ENCODE measurements at regions not wholly inside any gene's neighbourhood (a gene's known extent, or its start where the extent isn't known, plus 50 kb on each side); places are given as distances from the start of the nearest gene placed in this dataset.
"Not testable (repeated sequence)": the region's sequence is repeated elsewhere in the genome, so short reads cannot be mapped to it uniquely, and the experiment has no call there.

DNA sequence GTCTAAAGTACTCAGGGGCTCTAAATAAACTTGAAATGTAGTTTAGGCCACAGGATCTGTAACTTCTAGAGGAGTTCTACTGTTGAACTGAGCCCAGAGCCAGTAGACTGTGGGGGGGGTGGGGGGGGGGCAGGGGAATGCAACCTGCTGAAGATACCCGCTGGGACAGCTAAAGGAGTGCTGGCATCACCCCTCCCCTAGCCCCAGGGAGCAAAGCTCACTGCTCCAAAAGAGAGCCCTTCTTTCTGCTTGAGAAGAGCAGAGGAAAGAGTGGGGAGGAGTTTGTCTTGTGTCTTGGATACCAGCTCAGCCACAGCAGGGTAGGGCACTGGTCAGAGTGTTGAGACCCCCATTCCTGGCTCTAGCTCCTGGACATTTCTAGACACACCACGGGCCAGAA is 414.0 kb upstream of the KLHL29 start:
- no peak for DNase-seq (ENCODE audit: low spot score)

DNA sequence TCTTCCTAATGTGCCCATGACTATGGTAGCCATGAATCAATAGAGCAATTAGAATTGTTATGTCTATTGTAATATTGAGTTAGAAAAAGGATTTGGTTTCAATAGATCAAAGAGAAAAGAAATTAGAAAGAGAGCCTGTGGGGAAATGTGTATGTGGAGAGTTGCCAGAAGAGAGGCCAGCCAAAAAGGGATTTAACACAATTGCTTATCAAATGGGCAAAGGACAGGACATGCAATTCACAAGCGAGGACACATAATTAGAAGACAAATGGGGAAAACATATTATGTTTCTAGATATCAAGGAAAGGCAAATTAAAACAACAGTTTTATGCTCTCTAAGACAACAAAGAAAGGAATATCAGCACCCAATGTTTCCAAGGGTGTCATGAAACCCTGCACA is 403.2 kb upstream of the KLHL29 start:
- DNase-seq (ENCODE audit: low spot score), result no peak

DNA sequence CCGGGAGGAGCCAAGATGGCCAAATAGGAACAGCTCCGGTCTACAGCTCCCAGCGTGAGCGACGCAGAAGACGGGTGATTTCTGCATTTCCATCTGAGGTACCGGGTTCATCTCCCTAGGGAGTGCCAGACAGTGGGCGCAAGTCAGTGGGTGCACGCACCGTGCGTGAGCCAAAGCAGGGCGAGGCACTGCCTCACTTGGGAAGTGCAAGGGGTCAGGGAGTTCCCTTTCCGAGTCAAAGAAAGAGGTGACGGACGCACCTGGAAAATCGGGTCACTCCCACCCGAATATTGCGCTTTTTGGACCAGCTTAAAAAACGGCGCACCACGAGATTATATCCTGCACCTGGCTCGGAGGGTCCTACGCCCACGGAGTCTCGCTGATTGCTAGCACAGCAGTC is 400.8 kb upstream of the KLHL29 start:
- DNase-seq (ENCODE audit: low spot score), result not testable (repeated sequence)

DNA sequence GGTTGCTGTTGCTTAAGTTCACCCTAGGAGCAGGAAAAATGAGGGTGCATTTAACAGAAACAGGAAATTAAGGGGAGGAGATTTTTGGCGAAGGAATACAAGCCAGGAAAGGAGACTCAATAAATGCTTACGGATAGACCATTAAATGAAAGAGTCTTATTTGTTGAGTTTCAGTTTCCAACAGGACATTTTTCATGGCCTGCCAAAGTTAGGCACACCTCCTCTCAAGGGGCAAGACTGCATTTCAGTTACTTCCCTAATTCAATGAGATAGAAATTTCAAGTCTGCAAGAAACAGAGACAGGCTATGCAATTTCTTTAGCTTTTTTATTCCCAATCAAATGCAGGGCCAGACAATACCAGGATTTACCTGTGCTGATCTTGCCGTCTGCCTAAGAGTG is 394.7 kb upstream of the KLHL29 start:
- no peak for DNase-seq (ENCODE audit: low spot score)

DNA sequence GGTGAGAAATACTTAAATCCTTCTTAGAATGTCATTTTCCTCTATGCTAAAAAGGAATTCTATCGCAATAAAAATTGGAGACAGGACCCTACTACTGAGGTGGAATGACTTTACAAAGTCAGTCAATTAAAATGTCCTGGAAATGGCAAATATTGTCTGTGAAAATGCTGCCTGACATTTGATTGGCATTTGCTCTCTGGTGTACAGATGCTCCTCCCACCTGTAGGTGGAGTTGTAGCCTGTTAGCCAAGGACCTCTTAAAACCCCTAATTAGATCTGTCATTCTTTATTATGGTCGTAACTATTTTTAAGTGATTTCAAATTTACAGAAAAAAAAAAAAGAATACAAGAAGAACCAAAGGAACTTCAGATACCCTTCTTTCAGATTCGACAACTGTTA is 393.1 kb upstream of the KLHL29 start:
- DNase-seq (ENCODE audit: low spot score), result no peak

DNA sequence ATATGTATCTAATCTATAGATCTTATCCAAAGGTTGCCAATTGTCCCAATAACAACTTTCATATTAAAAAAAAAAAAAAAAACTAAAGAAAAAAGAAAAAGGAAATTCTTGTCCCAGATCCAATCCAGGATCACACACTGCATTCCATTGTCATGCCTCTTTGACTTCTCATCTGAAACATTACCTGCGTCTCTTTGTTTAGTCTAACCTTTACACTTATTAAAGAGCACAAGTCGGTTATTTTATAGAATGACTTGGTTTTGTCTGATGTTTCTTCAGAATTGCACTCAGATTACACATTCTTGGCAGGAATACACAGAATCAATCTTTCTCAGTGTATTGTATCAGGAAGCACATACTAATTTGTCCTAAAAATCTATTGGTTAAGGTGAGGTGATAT is 392.5 kb upstream of the KLHL29 start:
- no peak for DNase-seq (ENCODE audit: low spot score)

DNA sequence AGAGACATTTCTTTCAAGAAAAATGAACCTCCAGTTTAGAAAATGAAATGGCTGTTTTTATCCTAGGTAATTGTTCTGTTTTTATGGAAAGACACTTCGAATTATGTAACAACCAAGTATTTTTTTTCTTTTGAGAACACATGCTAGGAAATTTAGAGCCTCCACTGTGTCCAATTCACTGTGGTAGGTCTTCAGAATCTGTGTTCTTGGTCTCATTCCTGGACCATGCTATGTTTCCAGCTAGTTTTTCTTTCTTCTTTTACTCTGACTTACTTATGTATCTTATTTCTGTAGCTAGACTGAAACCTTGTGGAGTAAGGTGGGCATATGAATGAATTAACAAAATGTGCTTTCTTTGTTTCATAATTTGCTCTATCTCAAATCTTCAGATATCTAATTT is 391.7 kb upstream of the KLHL29 start:
- no peak for DNase-seq (ENCODE audit: low spot score)

DNA sequence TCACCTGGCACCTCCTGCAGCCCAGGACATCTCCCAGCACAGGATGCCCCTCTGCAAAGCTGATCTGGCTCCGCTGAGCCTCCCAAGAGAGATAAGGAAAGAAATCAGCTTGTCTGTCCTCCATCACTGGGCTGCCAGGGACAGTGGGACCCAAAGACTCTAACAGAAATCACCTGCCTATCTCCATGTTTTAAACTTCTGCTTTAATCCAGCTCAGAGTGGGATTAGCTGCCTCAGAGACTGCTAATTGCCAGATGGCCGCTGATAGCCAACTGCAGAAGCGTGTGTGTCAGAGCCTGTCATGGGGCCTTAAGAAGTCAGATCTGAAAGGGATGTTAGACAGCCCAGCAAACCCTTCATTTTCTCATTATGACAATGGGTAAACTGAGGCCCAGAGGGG is 389.4 kb upstream of the KLHL29 start:
- DNase-seq (ENCODE audit: low spot score), result no peak

DNA sequence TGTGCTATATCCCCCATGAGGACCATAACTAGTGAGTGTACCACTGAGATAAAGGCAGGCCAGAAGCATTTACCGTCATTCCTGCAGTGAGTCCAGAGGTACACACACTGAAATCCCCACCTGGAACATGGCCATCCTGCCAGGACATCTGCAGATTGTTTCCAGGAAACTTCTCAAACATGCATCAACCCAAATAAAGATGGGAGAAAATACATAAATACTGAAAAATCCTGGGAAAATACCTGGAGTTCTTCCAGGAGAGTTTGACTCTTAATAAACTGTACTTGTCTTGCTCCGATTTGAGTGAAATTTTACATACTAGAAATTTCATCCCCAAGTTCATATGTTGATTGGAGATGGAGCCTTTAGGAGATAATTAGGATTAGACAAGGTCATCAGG is 388.1 kb upstream of the KLHL29 start:
- DNase-seq (ENCODE audit: low spot score), result no peak

DNA sequence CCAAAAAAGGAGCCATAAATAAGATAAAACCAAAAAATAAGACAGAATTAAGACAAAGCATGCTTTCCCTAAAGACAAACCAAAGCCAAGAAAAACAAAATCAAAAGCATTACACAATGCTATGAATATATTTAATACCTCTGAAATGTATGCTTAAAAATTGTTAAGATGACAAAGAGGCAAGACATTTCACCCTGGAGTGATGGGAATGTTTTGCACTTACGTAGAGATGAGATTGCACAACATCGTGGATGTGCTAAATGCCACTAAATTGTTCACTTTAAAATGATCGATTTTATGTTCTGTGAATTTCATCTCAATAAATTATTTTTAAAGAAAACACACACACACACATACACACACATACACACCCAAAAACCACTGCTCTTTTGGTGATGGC is 386.6 kb upstream of the KLHL29 start:
- no peak for DNase-seq (ENCODE audit: low spot score)

DNA sequence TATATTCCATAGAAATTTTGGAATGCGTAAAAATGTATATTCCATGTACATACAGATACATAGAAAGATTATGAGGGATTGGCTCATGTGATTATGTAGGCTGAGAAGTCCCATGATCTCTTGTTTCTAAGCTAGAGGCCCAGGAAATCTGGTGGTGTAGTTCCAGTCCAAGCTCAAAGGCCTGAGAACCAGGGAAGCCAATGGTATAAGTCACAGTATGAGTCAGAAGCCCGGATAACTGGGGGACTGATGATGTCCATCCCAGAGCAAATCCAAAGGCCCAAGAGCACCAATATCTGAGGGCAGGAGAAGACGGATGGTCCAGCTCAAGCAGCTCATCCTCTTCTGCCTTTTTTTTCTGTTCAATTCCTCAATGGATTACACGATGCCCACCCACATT is 385.0 kb upstream of the KLHL29 start:
- no peak for DNase-seq (ENCODE audit: low spot score)

DNA sequence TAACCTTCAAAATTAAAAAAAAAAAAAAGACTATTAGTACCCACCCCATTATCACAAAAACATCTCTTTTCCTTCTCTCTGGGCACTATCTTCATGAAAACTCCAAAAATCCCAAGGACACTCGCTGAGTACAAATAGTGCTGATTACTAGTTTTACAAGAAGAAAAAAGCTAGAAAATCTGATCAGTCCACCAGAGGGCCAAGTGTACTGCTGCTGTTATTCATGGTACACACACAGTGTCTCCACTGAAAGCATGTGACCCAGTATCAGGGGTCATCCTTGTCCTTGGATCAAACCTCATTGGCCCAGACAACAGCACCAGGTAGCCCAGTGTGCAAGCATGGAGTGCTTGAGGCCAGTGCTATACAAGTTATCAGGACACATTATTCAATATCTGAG is 382.7 kb upstream of the KLHL29 start:
- no peak for DNase-seq (ENCODE audit: low spot score)

DNA sequence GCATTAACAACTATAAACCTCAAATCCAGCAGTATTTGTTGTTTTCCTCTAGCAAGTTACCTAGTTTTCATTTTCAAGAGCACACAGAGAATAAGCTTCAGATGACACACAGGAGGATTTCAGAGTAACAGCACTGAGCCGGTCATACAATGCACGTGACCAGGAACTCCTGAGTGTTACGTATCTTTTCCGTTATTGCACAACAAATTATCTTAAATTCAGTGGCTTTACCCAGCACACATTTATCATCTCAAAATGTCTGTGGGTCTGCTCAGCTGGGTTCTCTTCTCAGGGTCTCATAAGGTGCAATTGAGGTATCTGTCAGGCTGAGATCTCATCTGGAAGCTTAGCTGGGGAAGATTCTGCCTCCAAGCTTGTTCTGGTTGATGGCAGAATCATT is 379.5 kb upstream of the KLHL29 start:
- no peak for DNase-seq (ENCODE audit: low spot score)

DNA sequence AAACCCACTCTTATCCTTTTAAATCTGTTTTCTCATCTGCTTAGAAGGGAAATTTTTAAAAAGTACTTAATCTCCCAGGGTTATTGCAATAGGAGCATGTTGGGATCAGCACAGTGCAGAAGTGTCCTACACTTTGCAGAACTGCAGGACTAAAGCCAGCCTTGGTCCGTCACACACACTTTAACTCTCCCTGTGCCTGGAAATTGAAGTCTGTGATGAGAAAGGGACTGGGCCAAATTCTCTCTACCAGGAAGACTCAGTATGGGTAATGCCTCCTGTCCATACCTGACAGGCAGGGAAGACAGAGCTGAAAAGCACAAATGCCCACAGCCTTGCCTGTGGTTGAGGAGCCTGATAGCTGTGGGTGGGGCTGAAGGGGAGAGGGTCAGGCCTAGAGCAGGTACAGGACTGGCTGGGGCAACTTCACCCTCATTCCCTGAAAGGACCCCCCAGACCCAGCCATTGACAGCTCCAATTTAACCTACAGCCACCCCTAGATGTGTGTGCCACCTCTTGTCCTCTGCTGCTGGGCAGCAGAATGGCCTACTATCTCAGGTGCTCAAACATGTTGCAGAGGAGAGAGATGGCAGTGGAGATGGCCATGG is 377.2 kb upstream of the KLHL29 start:
- DNase-seq (ENCODE audit: low spot score), result no peak

DNA sequence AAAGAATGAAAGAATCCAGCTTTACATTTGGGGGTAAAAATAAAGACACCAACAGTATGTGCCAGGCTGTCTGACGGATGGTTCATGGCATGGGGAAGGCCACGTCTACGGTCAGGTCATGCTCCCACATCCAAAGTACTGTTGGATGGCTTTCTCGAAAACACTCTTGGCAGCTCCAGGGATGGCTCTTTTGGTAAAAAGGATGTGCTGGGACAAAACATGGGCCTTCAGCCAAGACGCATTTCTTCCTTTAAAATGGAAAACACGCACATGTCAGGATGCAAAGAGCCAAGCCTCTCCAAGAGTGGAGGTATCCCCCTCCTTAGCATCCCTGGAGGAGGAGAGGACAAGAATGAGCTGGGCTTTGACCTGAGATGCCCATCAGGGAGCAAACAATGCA is 376.5 kb upstream of the KLHL29 start:
- DNase-seq (ENCODE audit: low spot score), result no peak

DNA sequence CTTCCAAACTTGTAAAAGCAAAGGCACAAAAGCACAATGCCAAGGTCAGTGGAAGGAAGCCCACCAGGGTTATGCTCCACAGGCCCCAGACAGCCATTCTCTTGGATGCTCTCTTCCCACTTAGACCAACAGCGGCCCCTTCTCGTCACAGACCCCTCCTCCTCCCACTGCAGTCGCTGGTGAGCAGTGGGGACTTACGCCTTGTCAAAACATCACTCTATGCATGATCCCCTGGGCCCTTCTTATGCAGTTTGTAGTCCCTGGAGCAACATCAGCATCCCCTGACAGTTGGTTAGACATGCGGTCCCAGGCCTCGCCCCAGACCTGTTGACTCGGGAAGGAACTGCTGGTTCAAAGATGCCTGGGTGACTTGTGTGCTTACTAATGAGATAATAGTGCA is 376.0 kb upstream of the KLHL29 start:
- DNase-seq (ENCODE audit: low spot score), result no peak

DNA sequence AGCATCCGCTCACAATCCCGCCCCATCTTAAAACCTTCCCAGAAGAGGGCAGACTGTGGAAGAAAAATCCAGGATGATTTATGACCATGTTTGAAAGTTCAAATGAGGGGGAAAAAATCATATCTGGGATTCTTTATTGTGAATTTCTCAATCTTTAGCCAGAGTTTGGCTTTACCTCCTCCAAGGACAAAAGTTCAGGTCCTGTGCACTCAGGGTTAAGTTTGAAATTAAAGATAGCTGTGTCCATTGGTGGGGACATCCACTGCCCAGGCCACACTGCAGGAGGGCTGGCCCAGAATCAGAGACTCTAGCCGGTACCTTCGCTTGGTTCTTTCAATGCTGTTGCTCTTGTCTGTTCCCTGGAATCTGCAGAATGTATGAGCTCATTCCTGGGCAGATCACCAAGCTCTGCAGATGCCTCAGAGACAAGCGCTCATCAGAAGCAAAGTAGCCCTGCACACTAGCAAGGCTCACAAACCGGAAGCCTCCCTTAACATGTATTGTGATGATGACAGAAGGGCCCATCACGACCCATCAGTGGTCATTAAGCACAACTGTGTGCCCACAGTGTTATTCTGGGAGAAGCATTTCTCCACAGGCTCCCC is 375.3 kb upstream of the KLHL29 start:
- DNase-seq (ENCODE audit: low spot score), result no peak

DNA sequence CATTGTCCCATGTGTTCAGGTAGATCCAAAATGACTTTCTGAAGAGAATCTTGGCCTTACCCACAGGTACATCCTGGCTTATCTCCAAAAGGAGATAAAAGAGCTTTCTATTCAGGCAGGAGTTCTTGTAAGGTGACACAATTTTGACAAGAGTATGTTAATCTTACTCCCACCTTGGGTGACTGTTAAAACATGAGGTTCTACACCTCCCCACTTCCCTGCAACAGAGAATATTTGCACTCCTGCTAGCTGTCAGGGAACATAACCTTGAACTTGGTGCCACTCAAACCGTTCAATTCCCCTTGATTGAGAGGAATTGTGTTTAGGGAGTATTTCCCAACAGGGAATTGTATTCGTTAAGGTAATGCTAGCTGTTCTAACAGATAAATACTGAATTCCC is 372.5 kb upstream of the KLHL29 start:
- DNase-seq (ENCODE audit: low spot score), result no peak

DNA sequence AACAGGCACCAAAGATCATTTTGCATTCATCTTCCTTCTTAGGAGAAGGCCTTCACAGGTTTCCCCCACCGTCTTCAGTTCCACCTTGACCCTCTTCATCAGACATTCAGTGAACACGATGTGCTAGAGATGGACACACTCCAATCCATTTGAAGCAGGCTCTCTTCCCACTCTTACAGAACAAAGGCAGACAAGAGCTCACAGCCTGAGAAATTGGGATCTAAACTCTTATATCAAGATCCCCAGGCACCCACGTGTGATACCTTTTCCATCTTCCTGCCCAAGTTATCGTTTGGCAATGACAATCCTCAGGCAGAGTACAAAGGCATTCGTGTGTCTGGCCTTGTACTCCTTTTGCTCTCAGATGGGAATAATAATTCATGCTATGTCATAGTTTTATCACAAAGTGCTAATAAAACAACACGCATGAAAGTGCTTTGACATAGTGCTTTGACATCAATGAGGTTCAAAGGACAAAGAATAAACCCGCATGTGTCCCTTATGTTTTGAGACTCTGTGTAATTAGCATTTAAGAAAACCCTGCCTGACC is 369.3 kb upstream of the KLHL29 start:
- DNase-seq (ENCODE audit: low spot score), result no peak

DNA sequence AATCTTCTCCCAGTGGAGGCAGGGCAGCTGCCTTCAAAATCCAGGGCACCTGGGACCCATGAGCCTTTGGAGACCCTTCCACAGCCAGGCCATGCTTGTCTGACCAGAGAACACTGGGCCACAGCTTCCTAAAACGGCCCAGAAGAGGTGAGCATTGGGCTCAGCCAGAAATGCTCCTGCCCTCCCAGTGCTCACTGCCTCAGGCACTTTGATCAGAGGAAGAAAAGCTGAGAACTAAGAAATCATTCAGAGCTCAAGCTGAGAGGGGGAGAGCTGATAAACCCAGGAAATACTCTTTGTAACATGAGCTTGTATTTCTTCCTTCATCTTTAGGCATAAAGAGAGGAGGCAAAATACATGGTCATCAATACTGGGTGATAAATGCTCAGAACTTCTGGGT is 365.5 kb upstream of the KLHL29 start:
- DNase-seq (ENCODE audit: low spot score), result no peak

DNA sequence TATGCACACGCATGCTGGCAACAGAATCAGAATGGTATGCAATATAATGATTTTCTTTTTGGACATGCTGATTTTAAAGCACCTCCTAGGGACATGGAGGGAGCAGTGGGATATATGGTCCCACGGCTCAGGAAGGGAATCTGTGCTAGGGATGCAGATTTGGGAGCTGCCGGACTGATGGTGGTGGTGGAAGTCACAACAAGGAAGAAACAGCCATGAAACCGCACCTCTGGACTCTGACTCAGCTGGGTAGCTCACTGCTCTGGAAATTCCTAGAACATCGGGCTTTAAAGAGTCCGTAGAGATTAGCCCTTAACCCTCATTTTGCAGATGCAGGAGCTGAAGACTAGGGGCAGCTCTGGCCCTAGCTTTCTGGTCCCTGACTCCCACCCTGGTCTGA is 364.3 kb upstream of the KLHL29 start:
- DNase-seq (ENCODE audit: low spot score), result no peak

DNA sequence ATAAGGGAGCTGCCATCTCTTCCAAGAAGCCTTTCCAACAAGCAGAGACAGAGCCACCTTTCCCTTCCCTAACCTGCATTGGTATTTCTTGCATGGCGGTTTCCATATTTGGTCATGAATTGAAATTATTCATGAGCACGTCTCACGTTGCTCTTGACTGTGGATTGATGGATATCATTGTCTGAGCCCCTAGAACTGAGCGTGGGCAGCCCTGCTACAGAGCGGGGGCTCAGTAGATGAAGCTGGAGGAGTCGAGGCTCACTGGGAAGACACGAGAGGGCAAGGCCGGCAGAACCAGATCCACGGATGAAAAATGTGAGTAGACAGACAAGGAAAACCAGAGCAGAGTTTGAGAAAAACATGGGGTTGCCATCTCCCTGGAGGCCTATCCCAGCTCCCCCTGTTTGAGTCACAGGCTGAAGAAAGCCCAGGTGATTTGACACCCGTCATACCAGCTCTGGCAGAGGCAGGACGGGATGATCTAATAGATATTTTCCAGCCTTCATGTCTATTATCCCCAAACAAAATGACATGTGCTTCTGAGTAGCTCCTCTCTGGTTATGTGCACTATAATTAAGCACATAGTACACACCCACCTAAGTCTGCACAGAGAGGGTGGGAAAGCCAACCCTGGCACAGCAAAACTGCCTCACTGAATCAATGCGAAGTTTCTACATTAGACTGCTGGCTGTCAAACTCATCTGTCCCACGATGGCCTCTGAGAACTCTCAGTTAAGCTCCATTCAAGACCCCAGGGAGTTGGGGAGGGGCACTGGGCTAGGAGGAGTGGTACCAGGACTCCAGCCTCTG is 363.5 kb upstream of the KLHL29 start:
- no peak for DNase-seq (ENCODE audit: low spot score)

DNA sequence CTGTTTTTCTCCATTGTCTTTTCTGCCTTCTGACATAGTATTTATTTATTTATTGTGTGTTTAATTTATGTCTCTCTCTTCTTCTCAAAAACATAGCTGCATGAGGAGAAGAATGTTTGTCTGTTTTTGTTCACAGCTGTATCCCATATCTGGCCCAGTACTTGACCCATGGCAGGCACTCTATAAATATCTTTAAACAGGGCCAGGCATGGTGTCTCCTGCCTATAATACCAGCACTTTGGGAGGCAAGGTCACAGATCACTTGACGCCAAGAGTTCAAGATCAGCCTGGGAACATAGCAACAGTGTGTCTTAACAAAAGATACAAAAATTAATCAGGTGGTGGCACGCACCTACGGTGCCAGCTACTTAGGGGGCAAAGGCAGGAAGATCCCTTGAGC is 361.3 kb upstream of the KLHL29 start:
- no peak for DNase-seq (ENCODE audit: low spot score)

All from germinal center (tissue), 1 donor.